MCF 10A (cell line): ENCODE measurements at regions not wholly inside any gene's neighbourhood (a gene's known extent, or its start where the extent isn't known, plus 50 kb on each side); places are given as distances from the start of the nearest gene placed in this dataset.

ENCODE experiments used
- BruUV-seq: library from RNA; stranded (reverse); fragments of 400-500 nt; replicated peaks from 2 replicates; lab custom pipeline; 2021; lab: Mats Ljungman, UMichigan
- CTCF ChIA-PET: fragments of 300-600 bp; sonication (Branson Sonifier 250); formaldehyde crosslinking; extraction: SDS; loops from one replicate; lab custom pipeline; 2021; ENCODE audit warnings: antibody characterized with exemption, inconsistent platforms; lab: Yijun Ruan, JAX
- POLR2A ChIA-PET: fragments of 300-600, 350-650 bp; sonication (Branson Sonifier 250); formaldehyde crosslinking; extraction: SDS; loops from one replicate; lab custom pipeline; 2020; ENCODE audit warnings: antibody characterized with exemption, inconsistent platforms; lab: Yijun Ruan, JAX
- DNase-seq: peaks from one replicate; pipeline ENCODE4 v3.0.0-alpha.2; 2018; ENCODE audit not compliant: unreplicated experiment
- H3K27ac Mint-ChIP-seq: one replicate; pipeline ENCODE4 v1.8.0; 2022; ENCODE audit warnings: mild to moderate bottlenecking, low read depth, mixed read lengths; ENCODE audit not compliant: unreplicated experiment
- H3K27me3 Mint-ChIP-seq: one replicate; pipeline ENCODE4 v1.8.0; 2022; ENCODE audit warnings: mixed read lengths; ENCODE audit not compliant: insufficient read depth, unreplicated experiment
- H3K36me3 Mint-ChIP-seq: one replicate; pipeline ENCODE4 v1.8.0; 2022; ENCODE audit warnings: mild to moderate bottlenecking, moderate library complexity, mixed read lengths; ENCODE audit not compliant: insufficient read depth, unreplicated experiment
- H3K4me1 Mint-ChIP-seq: one replicate; pipeline ENCODE4 v1.8.0; 2022; ENCODE audit warnings: mixed read lengths; ENCODE audit not compliant: insufficient read depth, unreplicated experiment
- H3K4me3 Mint-ChIP-seq: one replicate; pipeline ENCODE4 v1.8.0; 2022; ENCODE audit warnings: mild to moderate bottlenecking, moderate library complexity, mixed read lengths; ENCODE audit not compliant: unreplicated experiment
- H3K9me3 Mint-ChIP-seq: one replicate; pipeline ENCODE4 v1.8.0; 2022; ENCODE audit warnings: mixed read lengths; ENCODE audit not compliant: unreplicated experiment
- CTCF ChIP-seq: fragments of 200-600 bp; IDR thresholded peaks from one replicate; pipeline ENCODE4 v1.8.0; 2022; ENCODE audit warnings: antibody characterized with exemption, mild to moderate bottlenecking; ENCODE audit not compliant: unreplicated experiment
- intact Hi-C: fragments of 100-400 bp; cut with micrococcal nuclease; formaldehyde crosslinking; loops from 2 replicates; pipeline ENCODE4 v1.14.1; 2022

DNA sequence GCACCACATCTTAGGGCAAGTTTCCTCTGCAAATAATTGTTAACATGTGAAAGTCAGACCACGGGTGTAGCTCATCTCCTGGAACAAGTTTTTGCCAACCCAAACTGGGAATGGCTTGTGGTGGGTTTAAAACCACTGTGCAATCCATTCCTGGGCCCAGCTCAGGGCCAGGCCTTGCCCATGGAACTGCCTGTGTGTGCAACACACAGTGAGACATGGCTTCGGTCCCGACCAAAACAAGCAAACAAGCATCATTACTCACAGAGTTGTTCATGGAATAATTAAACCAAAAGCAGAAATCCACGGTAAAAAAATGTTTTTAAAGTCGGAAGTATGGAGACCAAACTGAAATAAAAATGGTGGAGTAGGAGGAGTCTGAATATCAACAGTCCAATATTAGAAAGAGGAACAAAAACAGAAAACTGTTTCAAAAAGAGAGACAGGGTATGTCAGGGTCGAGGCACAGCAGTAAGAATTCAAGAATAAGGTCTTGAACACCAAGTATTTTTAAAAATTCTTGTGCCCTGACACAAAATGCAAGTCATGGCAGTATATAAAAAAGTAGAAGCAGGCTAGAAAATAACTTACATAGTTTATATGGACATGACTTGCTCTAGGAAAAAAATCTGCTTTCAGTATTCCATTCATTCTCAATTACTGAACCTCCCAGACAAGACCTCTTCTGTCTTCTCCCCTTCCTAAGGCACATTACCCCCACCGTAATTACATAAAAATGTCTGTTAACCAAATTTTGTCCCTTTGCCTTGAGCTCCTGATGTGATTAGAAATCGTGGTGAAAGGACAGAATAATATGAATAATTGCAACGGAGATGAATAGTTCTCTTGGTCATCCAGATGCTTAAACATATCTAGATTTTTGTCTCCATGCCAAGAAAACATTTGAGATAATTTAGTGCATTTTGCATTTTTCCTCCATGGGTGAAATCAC, 88.4 kb downstream of the FAS start:
- Mint-ChIP-seq H3K27me3 (no peaks in the 10 kb centered on the region), H3K36me3 (no peaks in the 10 kb centered on the region), H3K9me3 (no peaks in the 10 kb centered on the region), H3K4me1 (peaks cover 6% of the 10 kb centered on the region), H3K27ac (no peak overlapping the region), H3K4me3 (no peak overlapping the region)
- TF ChIP-seq CTCF, result no peak
- BruUV-seq, result no TSS peak
- no peak for DNase-seq
- intact Hi-C loops, result no loop called here
- POLR2A ChIA-PET, result interaction anchor here (1.1 kb wide), 1 partner anchor 32 kb away, joined by 3 read pairs; no protein-coding TSS in a partner anchor
- CTCF ChIA-PET, result no interaction called here

DNA sequence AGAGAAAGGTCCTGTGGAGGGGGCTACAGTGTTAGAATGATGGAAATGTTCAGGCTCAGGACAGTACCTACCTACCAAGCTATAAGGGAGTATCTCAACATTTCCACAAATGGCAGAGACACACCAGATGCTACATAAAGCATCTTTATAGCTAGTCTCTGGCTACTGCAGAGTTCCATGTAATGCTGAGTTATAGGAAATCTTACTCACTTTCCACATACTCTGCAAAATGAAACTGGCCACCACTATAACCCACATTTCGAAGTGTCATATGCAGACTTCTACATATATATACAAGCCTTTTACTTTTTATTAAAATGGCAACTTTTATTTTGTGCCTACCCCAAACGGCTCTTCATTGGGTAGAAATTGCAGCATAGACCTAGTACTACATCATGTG, 85.5 kb downstream of the FAS start:
- Mint-ChIP-seq H3K36me3 (no peaks in the 10 kb centered on the region), H3K27me3 (no peaks in the 10 kb centered on the region), H3K27ac (no peak overlapping the region), H3K4me3 (no peak overlapping the region), H3K4me1 (peaks cover 12% of the 10 kb centered on the region), H3K9me3 (no peaks in the 10 kb centered on the region)
- BruUV-seq, result no TSS peak
- DNase-seq, result no peak
- intact Hi-C loops, result no loop called here
- POLR2A ChIA-PET, result no interaction called here
- CTCF ChIA-PET, result no interaction called here
- no peak for TF ChIP-seq CTCF

- TF ChIP-seq CTCF, result no peak
- no peaks in the 10 kb centered on the region for H3K9me3 Mint-ChIP-seq
- no TSS peak for BruUV-seq
- H3K27ac Mint-ChIP-seq, result no peak overlapping the region
- no peak overlapping the region for H3K4me3 Mint-ChIP-seq
- no peak for DNase-seq
- ChIA-PET CTCF (no interaction called here), POLR2A (no interaction called here)
- H3K36me3 Mint-ChIP-seq, result no peaks in the 10 kb centered on the region
- H3K4me1 Mint-ChIP-seq, result peaks cover 12% of the 10 kb centered on the region
- no peaks in the 10 kb centered on the region for H3K27me3 Mint-ChIP-seq
- intact Hi-C loops, result no loop called here
Observed at GRCh38 chr10:89075631-89076030, 85.0 kb downstream of the FAS start.

DNA sequence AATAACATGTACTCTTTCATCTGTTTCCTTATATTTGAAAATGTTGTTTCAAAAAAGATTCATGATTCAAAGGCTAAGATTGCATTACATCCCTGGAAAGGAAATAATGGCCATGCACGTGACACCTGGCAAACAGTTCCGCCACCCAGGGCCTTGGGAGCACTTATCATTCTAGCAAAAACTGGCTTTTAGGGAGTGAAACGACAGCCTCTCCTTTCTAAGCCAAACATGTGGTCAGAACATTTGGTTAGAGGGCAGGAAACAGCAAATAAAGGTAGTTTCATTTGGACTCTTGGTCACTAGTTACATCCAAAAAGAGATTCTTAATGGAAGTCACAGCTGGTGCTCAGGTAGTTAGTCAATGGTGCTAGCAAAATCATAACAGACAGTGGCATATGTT, 83.5 kb downstream of the FAS start:
- no peak overlapping the region for H3K4me3 Mint-ChIP-seq
- H3K36me3 Mint-ChIP-seq, result no peaks in the 10 kb centered on the region
- ChIA-PET CTCF (interaction anchor here (0.6 to 1.7 kb wide), 3 partner anchors 10 to 443 kb away, joined by 4 to 6 read pairs (median 4); no protein-coding TSS in a partner anchor), POLR2A (interaction anchor here (1.2 kb wide), 1 partner anchor 32 kb away, joined by 4 read pairs; no protein-coding TSS in a partner anchor)
- BruUV-seq, result no TSS peak
- H3K4me1 Mint-ChIP-seq, result peaks cover 12% of the 10 kb centered on the region
- intact Hi-C loops, result no loop called here
- H3K9me3 Mint-ChIP-seq, result no peaks in the 10 kb centered on the region
- H3K27me3 Mint-ChIP-seq, result no peaks in the 10 kb centered on the region
- no peak for TF ChIP-seq CTCF
- H3K27ac Mint-ChIP-seq, result peak overlapping the region; percentile 61
- no peak for DNase-seq
